GM10266 (cell line): ENCODE measurements at regions not wholly inside any gene's neighbourhood (a gene's known extent, or its start where the extent isn't known, plus 50 kb on each side); places are given as distances from the start of the nearest gene placed in this dataset.

Source experiments
- DNase-seq: peaks from one replicate; pipeline ENCODE4 v3.0.0; 2012; ENCODE audit errors: extremely low spot score
- TF ChIP-seq, protein P1 (sequence below): IDR thresholded peaks from 2 replicates; pipeline ENCODE4 v1.5.1; 2012; ENCODE audit warnings: mild to moderate bottlenecking, low read depth; ENCODE audit not compliant: control insufficient read depth, insufficient read depth; ENCODE audit errors: missing control alignments

DNA sequence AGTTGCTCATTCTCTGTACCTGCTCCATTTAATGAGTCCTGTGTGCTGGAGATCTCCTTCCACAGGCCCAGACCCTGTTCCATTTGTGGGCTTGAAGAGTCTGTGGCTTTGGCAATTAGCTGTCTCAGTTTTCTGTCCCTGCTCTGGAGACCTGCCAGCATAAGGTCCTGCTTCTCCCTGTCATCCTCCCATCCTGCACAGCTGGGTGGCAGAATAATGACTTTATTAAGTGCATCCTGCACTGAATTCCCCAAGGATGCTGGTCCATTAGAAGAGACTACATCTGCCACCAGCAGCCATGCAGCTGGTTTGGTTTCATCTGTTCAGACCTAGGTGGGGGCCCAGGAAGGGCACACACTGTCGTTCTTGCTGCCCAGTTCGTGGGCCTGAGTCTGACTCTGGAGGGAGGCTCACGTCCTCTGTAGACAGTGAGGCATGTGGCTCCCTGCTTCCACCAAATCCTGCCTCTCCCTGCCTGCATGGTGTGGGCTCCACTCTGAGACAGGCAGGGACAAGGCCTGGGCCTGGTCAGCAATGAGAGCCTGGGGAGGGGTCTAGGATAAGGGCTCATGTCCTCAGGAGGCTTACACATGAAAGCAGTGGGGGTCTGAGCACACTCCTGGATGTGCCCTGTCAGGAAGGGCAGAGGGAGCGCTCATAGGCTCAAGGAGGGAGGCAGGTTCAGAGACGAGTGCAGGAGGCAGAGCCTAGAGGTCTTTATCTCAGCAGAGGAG lies 78.4 kb upstream of the PRR23E start:
- DNase-seq: no peak
- TF ChIP-seq, protein P1, sequence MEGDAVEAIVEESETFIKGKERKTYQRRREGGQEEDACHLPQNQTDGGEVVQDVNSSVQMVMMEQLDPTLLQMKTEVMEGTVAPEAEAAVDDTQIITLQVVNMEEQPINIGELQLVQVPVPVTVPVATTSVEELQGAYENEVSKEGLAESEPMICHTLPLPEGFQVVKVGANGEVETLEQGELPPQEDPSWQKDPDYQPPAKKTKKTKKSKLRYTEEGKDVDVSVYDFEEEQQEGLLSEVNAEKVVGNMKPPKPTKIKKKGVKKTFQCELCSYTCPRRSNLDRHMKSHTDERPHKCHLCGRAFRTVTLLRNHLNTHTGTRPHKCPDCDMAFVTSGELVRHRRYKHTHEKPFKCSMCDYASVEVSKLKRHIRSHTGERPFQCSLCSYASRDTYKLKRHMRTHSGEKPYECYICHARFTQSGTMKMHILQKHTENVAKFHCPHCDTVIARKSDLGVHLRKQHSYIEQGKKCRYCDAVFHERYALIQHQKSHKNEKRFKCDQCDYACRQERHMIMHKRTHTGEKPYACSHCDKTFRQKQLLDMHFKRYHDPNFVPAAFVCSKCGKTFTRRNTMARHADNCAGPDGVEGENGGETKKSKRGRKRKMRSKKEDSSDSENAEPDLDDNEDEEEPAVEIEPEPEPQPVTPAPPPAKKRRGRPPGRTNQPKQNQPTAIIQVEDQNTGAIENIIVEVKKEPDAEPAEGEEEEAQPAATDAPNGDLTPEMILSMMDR: no peak

DNA sequence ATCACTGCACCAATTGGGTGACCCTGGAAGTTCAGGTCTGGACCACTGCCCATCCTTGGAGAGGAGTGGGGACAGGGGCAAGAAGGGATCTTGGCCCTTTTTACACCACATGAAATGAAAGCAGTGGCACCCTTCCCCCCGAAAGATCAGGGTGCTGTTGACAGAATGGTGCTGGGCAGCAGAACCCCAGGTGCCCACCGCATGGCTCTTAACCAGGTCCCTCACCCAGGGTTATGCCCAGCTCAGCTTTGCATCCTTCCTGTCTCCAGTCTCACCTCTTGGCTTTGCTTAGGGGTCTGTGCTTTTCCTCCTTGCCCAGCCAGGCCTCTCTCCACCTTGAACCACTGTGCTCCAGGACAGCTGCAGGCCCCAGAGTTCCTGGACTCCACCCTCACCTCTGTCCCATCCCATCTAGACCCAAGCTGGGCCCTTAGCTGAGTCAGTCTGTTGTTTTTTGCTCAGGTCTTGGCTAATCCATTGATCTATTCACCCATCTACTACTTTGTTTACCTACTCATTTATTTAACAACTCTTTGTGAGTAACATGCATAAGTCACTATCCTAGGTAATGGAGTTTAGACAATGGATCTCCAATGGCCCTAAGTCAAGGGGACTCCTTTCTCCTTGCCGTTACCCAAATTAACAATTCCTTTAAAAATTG lies 77.1 kb upstream of the PRR23E start:
- no peak for DNase-seq
- TF ChIP-seq, protein P1: no peak

DNA sequence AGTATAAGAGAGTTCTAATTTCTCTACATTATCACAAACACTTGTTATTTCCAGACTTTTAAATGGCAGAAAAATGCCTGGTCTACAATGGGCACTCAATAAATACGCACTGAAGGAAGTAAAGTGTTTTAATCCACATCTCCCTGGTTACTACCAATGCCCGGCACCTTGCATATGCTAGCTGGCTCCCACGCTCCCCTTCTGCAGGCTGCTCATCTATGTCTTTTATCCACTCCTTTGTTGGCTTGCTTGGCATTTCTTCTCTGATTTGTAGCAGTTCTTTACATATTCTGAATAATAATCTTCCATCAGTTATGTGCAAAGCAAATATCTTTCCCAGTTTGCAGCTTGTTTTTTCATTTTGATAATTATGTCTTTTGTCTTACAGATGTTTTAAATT lies 74.6 kb upstream of the PRR23E start:
- TF ChIP-seq, protein P1: no peak
- no peak for DNase-seq

DNA sequence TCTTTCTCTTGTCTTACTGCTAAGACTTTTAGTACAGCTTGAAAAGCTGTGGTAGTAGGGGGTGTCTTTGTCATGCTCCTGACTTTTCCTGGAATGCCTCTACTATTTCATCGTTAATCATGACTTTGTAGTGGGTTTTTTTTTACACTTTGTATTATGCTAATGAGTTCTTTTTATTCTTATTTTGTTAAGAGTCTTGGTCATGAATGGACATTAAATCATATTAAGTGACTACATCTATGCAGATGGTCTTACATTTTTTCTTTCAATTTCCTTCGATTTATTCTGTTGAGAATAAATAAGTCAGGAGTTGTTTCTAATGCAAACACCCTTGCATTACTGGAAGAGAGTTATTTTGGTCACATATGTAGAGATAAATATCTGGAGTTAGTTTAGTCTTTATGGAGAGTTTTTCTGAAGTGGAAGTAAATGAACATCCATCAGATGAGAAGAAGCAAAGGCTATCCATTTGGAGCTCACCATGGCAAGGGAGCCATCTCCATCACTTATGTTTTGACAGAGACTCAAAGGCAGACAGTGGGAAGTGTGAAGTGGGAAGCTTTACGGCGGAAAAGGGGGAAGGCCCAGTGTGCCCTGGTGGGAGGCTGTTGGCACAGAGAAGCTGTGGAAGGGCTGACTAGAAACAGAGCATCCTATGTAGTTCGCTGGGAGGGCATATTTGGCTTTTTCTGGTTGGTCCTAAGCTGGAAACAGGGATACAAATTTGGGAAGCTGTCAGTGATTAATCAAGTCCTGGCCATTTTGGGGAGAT lies 73.1 kb upstream of the PRR23E start:
- DNase-seq: no peak
- TF ChIP-seq, protein P1: no peak

DNA sequence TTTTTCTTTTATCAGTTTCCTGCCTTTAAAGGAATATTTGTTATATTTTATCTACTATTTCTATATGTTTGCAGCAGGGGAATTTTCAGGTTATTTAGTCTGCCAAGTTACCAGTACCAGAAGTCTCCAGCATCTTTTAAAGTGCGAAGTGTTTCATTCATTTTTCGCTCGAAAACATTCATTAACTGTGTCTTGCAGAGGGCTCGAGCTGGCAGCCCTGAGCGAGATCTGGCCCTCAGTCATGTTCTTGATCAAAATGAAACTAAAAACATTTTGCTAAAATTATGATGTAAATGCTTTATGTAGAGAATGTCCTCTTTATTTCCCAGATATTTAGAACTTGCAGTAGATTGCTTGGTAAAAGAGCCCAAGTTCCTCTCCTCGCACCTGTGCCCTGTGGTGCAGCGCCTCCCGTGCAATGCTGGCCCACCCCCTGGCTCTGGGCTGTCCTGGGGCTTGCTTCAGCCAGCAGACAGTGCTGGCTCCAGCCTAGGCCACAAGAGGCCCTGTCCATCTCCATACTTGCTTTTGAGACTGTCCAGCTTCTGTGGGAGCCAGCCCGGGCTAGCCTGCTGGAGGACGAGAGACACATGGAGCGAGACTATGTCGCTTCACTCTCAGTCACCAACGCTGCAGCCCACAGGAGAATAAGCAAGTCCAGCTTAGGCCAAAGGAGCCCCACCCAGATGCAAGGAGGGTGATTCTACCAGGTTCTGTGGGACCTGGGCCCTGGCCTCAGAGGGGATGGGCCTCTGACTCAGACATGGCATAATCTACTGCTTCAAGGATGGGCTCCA lies 71.9 kb upstream of the PRR23E start:
- no peak for DNase-seq
- TF ChIP-seq, protein P1: no peak

DNA sequence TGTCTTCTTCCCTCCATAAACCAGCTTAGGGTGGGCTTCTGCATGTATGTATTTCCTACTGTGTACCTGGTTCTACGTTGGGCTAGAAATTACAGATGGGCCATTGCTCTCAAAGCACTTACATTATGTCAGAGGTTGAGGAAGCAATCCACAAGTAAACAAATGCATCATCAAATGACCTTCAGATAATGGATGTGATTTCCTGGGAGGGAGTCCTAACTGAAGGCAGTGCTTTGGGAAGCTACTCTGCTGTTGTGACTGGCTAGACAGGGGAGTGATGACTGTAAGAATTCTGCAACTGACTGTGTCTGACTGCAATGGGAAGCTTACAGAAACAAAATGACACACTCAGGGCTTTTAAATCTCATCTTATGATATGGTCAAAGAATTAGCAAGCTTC lies 71.0 kb upstream of the PRR23E start:
- TF ChIP-seq, protein P1: no peak
- DNase-seq: no peak

DNA sequence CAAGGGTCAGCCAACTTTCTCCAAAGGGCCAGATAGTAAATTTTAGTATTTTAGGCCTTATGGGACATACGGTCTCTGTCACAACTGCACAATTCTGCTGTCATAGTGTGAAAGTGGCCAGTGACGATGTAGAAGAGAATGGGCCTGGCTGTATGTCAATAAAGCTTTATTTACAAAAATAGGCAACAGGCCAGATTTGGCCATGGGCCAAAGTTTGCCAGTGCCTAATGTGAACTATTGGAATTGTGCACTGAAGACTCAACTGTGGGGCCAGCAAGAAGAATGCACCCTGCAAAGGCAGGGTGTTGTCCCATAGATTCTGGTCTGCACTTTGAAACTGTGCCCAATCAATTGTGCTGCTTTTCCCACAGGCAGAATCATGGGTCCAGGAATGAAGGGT lies 69.4 kb upstream of the PRR23E start:
- DNase-seq: no peak
- TF ChIP-seq, protein P1: no peak
